ENCODE measurements at regions not wholly inside any gene's neighbourhood (a gene's known extent, or its start where the extent isn't known, plus 50 kb on each side); places are given as distances from the start of the nearest gene placed in this dataset.

- TF ChIP-seq EP300 (IDR thresholded peaks at IDR 0.05) (no peak), POLR2A (IDR thresholded peaks at IDR 0.05) (no peak)
These were observed 146.2 kb upstream of the GORAB start for GRCh38 chr1:170385750-170386149.
